MG63 (cell line): ENCODE measurements at regions not wholly inside any gene's neighbourhood (a gene's known extent, or its start where the extent isn't known, plus 50 kb on each side); places are given as distances from the start of the nearest gene placed in this dataset.
"Not testable (repeated sequence)": the region's sequence is repeated elsewhere in the genome, so short reads cannot be mapped to it uniquely, and the experiment has no call there.

Experiments
- DNase-seq: peaks from one replicate; pipeline ENCODE4 v3.0.0-alpha.2; 2020
- H3K27me3 ChIP-seq: fragments of 250-450 bp; sonication (Bioruptor Pico); 2 replicates; pipeline ENCODE4 v1.5.1; 2020; ENCODE audit warnings: mild to moderate bottlenecking, moderate library complexity
- H3K36me3 ChIP-seq: fragments of 250-450 bp; sonication (Bioruptor Pico); 2 replicates; pipeline ENCODE4 v1.5.1; 2020; ENCODE audit warnings: mild to moderate bottlenecking, moderate library complexity
- H3K4me3 ChIP-seq: fragments of 250-450 bp; sonication (Bioruptor Pico); 2 replicates; pipeline ENCODE4 v1.5.1; 2020; ENCODE audit warnings: mild to moderate bottlenecking, moderate library complexity
- H3K9me3 ChIP-seq: fragments of 250-450 bp; sonication (Bioruptor Pico); 2 replicates; pipeline ENCODE4 v1.5.1; 2020; ENCODE audit warnings: mild to moderate bottlenecking, moderate library complexity

- Histone ChIP-seq H3K4me3 (no peak overlapping the region), H3K36me3 (no peaks in the 10 kb centered on the region), H3K9me3 (no peaks in the 10 kb centered on the region), H3K27me3 (no peaks in the 10 kb centered on the region)
- no peak for DNase-seq
Measured at GRCh38 chr5:121009058-121009457, 545.0 kb downstream of the PRR16 start.

GRCh38 chr5:121018004-121018403 lies 553.9 kb downstream of the PRR16 start:
- Histone ChIP-seq H3K27me3 (no peaks in the 10 kb centered on the region), H3K9me3 (no peaks in the 10 kb centered on the region), H3K4me3 (no peak overlapping the region), H3K36me3 (no peaks in the 10 kb centered on the region)
- no peak for DNase-seq

DNA sequence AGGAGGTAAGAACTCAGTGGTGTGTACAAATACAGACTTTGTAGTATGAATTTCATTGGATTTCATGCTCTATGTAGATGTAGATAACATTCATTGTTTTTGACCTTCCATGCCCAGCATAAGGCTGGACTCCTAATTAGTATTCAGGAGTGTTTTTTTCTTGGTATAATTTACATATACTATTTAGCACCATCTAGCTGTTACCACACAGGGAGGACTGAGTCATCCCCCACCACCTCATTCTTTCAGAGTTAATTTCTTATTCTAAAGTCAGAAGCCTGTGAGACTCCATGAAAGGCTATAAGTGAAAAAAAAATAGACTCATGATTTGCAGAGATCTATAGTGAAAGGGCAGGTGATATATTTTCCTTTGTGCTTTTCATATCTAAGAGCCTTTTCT lies 555.0 kb downstream of the PRR16 start:
- no peak for DNase-seq
- H3K9me3 ChIP-seq = no peaks in the 10 kb centered on the region
- H3K27me3 ChIP-seq = no peaks in the 10 kb centered on the region
- no peaks in the 10 kb centered on the region for H3K36me3 ChIP-seq
- no peak overlapping the region for H3K4me3 ChIP-seq

- Histone ChIP-seq H3K27me3 (no peaks in the 10 kb centered on the region), H3K9me3 (no peaks in the 10 kb centered on the region), H3K36me3 (no peaks in the 10 kb centered on the region), H3K4me3 (no peak overlapping the region)
- no peak for DNase-seq
Measured at GRCh38 chr5:121019734-121020133, 555.6 kb downstream of the PRR16 start.

GRCh38 chr5:121021681-121022080 lies 557.6 kb downstream of the PRR16 start:
- no peaks in the 10 kb centered on the region for H3K36me3 ChIP-seq
- H3K4me3 ChIP-seq = no peak overlapping the region
- no peaks in the 10 kb centered on the region for H3K27me3 ChIP-seq
- H3K9me3 ChIP-seq = no peaks in the 10 kb centered on the region
- DNase-seq = no peak

GRCh38 chr5:121024416-121025311 lies 560.6 kb downstream of the PRR16 start:
- no peak overlapping the region for H3K4me3 ChIP-seq
- H3K9me3 ChIP-seq = no peaks in the 10 kb centered on the region
- no peaks in the 10 kb centered on the region for H3K27me3 ChIP-seq
- no peaks in the 10 kb centered on the region for H3K36me3 ChIP-seq
- no peak for DNase-seq

- Histone ChIP-seq H3K9me3 (no peaks in the 10 kb centered on the region), H3K27me3 (no peaks in the 10 kb centered on the region), H3K4me3 (no peak overlapping the region), H3K36me3 (no peaks in the 10 kb centered on the region)
- DNase-seq = no peak
Measured at GRCh38 chr5:121025671-121026070, 561.6 kb downstream of the PRR16 start.

DNA sequence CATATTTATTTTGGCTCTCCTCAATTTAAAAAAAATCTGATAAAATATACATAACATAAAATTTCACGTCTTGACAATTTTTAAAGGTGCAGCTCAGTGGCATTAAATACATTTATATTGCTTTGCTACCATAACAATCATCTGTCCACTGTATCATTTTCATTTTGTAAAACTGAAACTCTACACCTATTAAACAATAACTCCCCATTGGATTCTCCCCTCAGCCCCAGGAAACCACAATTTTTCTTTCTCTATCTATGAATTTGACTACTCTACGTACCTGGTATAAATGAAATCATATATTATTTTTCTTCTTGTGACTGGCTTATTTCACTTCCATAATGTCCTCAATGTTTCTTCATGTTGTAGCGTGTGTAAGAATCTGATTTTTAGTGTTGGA lies 563.5 kb downstream of the PRR16 start:
- no peak overlapping the region for H3K4me3 ChIP-seq
- no peaks in the 10 kb centered on the region for H3K27me3 ChIP-seq
- no peak for DNase-seq
- no peaks in the 10 kb centered on the region for H3K9me3 ChIP-seq
- H3K36me3 ChIP-seq = no peaks in the 10 kb centered on the region

DNA sequence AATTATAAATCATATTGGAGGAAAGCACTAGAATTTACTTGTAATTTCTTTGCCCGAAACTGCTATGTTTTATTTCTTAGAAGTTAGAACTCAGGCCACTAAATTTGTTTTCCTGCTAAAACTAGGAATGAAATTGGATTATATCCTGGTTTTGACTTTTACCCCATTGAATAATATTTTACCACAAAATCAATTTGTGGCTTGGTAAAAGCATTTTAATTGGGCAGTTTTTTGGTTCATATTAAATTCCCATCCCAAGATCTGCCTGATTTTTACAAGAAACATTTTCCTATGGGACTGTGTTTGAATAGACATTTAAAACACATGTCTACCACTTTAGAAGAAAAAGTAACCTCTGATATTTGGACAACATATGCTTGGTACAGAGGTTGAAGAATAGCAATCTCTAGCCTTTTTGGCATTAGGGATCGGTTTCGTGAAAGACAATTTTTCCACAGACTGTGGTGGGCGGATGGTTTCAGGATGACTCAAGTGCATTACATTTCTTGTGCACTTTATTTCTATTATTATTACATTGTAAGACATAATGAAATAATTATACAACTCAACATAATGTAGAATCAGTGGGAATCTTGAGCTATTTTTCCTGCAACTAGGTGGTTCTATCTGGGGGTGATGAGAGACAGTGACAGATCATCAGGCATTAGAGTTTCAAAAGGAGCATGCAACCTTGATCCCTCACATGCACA lies 565.6 kb downstream of the PRR16 start:
- Histone ChIP-seq H3K4me3 (no peak overlapping the region), H3K9me3 (no peaks in the 10 kb centered on the region), H3K36me3 (no peaks in the 10 kb centered on the region), H3K27me3 (no peaks in the 10 kb centered on the region)
- DNase-seq = no peak

DNA sequence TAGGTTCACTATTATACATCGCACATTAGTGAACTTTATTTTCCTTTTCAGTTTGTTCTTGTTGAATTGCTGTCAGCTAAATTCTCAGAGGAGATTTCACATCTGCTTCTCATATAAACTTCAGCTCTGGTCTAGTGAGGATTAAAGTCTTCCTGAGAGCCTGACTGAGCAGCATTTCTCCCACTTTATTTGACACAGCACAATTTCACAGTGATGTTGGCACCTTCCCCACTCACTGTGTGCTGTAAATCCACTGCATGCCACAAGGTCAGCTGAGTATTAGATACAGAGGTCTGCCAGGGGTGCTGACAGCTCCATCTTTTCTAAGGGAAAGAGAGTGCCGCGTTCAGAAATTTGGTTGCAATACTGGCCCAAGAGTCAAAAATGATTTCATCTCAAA lies 567.4 kb downstream of the PRR16 start:
- DNase-seq = no peak
- no peak overlapping the region for H3K4me3 ChIP-seq
- no peaks in the 10 kb centered on the region for H3K36me3 ChIP-seq
- H3K9me3 ChIP-seq = no peaks in the 10 kb centered on the region
- H3K27me3 ChIP-seq = no peaks in the 10 kb centered on the region

DNA sequence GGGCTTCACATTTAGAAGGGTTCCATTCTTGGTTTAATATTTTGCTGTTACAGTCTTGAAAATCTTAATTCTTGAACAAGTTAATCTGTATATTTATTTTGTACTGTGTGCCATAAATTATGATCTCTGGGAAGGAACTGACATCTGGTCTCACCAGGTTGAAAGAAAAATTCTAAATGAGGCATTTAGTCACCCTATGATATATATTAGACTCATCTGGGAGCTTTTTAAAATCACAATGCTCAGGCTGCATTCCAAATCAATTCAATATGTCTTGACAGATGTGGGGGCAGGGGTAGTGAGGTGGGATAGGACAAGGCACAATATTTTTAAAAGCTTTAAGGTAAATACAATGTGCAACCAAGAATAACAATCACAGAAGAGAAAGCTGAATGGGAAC lies 569.2 kb downstream of the PRR16 start:
- no peaks in the 10 kb centered on the region for H3K27me3 ChIP-seq
- no peaks in the 10 kb centered on the region for H3K9me3 ChIP-seq
- no peak overlapping the region for H3K4me3 ChIP-seq
- DNase-seq = no peak
- H3K36me3 ChIP-seq = no peaks in the 10 kb centered on the region

DNA sequence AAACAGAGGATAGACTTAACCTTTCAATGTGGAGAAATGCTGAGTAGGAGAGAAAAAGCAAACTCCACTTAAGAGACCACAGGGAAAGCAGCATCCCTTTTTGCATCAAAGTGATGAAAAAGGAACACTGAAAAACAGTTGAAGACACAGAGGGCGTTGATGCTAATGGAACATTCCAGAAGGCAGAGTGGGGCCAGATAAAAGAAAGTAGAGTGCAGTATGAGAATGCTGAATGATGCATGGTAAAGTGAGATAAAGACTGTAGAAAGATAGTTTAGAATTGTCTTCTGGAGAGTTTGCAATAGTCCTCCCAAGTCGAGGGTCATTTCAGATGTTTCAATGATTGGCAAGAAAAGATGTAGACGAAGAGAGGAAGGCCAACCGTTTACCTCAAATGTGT lies 574.3 kb downstream of the PRR16 start:
- no peaks in the 10 kb centered on the region for H3K36me3 ChIP-seq
- no peak for DNase-seq
- no peaks in the 10 kb centered on the region for H3K9me3 ChIP-seq
- H3K27me3 ChIP-seq = no peaks in the 10 kb centered on the region
- H3K4me3 ChIP-seq = no peak overlapping the region

DNA sequence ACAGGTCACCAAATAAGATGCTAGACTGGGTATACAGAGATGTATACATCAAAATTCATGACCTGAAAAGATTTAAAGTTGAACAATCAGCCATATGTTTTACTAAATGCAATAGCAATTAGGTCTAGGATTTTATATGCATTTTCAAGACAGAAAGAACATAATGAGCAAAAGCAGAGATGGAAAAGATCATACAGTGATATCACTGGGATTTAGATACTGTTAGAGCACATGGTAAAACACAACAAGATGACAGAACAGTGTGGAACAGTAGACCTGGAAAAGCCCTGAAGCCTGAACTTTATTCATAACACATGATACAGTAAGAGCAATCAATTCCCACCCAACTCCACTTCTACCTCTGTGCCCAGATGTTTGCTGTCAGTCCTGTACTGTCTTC lies 585.9 kb downstream of the PRR16 start:
- Histone ChIP-seq H3K9me3 (no peaks in the 10 kb centered on the region), H3K36me3 (no peaks in the 10 kb centered on the region), H3K27me3 (no peaks in the 10 kb centered on the region; the same call in 1 of the 2 replicates), H3K4me3 (no peak overlapping the region)
- DNase-seq = no peak

DNA sequence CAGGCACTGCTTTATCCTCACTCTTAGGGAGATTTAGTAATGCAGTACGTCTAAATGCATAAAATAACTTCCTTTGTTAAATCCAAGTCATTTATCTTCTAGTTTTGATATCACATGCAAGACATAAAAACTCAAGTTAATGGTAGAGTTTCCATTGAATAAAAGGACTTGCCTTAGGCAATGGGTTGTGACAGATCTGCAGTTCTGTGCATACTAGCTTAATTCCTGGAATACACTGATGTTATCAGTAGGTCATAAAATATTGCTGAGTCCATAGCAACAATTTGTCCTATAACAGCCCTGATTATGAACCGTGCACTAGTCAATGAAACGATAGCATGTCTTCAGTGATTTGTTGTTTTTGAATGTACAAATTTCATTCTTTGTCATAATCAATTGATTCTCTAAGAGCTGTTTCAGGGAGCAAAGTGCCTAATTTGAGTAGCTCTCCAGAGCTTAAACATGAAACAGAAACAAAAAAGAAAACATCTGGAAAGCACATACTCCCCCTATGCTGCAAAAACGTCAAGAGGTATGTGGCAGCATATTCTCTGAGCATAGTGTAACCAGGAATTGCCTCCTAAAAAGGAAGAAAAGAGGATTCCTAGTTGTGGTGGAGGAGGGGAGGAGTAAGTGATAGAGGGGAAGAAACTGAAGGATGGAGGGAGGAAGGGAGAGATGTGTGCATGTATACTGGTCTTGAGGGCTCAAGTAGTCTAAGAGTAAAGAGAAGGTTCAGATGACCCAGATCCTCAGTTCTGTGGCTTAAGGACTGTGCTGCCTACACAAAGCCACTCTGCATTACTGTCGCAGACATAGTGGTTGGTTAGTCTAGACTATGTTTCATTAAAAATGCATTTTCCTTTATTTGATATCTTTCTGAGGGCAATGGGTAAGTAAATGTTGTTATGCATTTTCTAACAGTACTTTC lies 589.2 kb downstream of the PRR16 start:
- Histone ChIP-seq H3K4me3 (no peak overlapping the region), H3K27me3 (no peaks in the 10 kb centered on the region; the same call in 1 of the 2 replicates), H3K9me3 (no peaks in the 10 kb centered on the region), H3K36me3 (no peaks in the 10 kb centered on the region)
- no peak for DNase-seq

GRCh38 chr5:121055586-121055985 lies 591.5 kb downstream of the PRR16 start:
- Histone ChIP-seq H3K9me3 (no peaks in the 10 kb centered on the region), H3K4me3 (no peak overlapping the region), H3K27me3 (no peaks in the 10 kb centered on the region; the same call in 1 of the 2 replicates), H3K36me3 (no peaks in the 10 kb centered on the region)
- DNase-seq = no peak

DNA sequence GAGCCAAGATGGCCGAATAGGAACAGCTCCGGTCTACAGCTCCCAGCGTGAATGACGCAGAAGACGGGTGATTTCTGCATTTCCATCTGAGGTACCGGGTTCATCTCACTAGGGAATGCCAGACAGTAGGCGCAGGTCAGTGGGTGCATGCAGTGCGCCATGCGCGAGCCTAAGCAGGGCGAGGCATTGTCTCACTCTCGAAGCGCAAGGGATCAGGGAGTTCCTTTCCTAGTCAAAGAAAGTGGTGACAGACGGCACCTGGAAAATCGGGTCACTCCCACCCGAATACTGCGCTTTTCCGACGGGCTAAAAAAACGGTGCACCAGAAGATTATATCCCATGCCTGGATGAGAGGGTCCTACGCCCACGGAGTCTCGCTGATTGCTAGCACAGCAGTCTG lies 600.1 kb downstream of the PRR16 start:
- not testable (repeated sequence) for H3K36me3 ChIP-seq, DNase-seq, H3K4me3 ChIP-seq, H3K9me3 ChIP-seq, H3K27me3 ChIP-seq

DNA sequence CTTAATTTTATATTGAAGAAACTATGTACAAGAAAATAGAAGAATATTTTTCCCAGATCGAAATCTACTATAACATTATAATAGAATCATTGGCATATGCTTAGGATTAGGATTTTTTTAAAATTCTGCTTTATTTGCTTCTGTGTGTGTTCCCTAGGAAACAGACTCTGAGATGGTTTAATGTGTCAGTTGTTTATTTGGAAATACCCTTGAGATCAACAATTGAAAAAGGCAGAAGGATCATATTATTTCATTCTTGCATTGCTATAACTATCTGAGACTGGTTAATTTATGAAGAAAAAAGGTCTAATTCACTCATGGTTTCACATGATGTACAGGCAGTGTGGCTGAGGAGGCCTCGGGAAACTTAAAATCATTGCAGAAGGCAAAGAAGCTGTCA lies 622.6 kb downstream of the PRR16 start:
- no peaks in the 10 kb centered on the region for H3K9me3 ChIP-seq
- DNase-seq = no peak
- H3K36me3 ChIP-seq = no peaks in the 10 kb centered on the region
- no peaks in the 10 kb centered on the region for H3K27me3 ChIP-seq
- H3K4me3 ChIP-seq = no peak overlapping the region
